GM18861 (cell line): ENCODE measurements at regions not wholly inside any gene's neighbourhood (a gene's known extent, or its start where the extent isn't known, plus 50 kb on each side); places are given as distances from the start of the nearest gene placed in this dataset.
"Not testable (repeated sequence)": the region's sequence is repeated elsewhere in the genome, so short reads cannot be mapped to it uniquely, and the experiment has no call there.

Experiments used
- ATAC-seq: cut with Tn5 transposase; IDR thresholded peaks from one replicate; pipeline ENCODE4 v1.9.1; 2021; ENCODE audit not compliant: unreplicated experiment

DNA sequence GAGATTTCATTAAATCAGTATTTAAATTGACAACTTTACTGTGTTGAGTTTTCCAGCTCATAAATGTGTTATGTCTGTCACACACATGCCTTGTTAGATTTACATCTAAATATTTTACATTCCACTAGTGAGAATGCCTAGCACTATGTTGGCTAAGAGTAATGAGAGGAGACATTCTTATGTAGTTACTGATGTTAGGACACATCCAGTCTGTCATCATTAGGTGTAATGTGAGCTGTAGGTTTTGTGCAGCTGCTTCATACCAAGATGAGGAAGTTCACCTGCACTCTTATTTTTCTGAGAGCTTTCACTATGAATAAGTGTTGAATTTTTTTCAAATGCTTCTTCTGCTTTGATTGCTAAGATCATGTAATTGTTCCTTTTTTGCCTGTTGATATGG lies 218.0 kb upstream of the IGFBP3 start:
- no peak for ATAC-seq

DNA sequence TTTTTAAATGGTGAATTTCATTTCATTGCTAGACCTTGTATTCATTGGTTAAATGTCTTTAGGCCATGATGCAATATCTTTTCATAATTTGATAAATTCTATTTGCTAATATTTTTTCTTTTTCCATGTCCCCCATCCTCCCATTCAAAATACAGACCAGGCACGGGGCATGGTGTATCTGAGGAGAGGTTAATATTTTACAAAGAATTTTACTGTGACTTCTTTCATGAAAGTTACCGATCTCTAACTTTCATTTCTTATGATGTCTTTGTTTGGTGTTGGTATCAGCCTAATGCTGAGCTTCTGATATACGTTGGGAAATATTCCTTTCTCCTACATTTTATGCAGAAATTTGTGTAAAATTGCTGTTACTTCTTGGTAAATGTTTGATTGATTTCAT lies 216.7 kb upstream of the IGFBP3 start:
- no peak for ATAC-seq

DNA sequence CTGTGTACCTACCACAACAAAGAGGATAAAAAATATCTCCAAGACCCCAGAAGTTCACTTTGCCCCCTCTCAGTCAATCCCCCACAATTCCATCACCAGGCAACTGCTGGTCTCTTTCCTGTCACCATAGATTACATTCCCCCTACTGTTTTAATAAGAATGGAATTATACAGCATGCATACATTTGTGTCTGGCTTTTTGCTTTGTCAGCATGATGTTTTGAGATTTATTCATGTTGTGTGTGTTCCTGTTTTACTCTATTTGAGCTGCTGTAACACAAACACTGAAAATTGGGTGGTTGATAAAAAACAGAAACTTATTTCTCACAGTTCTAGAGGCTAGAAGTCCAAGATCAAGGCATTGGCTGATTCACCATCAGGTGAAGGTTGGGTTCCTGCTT lies 214.5 kb upstream of the IGFBP3 start:
- ATAC-seq: no peak

DNA sequence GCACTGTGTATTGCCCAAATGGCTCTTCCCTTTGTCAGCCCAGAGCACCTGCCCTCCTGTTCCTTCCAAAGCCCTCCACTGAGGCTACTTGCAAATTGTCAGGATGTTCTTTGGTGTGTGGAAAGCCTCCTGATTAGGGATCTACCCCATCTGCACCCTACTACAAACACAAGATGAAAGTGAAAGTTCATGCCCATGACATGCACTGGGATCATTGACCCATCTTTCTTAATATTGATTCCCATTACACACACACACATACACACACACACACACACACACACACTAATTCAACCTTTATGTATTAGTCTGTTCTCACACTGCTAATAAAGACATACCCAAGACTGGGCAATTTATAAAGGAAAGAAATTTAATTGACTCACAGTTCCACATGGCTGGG lies 213.7 kb upstream of the IGFBP3 start:
- ATAC-seq: no peak

DNA sequence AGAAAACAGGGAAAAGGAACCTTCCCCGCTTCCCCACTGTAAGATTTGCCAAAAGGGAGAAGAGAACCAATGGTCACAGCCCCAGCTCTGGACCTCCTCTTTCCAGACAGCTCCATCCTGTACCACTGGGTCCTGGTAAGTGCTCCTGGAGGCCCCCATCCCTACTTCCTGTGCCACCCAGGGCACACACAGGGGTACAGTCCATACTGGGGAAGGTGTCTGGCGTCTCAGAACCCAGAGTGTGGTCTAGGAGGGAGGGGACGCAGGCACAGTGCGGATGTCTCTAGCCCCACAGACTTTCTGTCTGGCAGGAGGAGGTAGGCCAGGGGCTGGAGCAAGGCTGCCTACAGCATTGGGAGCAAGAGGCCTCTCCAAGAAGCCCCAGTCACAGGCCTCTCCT lies 213.3 kb upstream of the IGFBP3 start:
- ATAC-seq: no peak

DNA sequence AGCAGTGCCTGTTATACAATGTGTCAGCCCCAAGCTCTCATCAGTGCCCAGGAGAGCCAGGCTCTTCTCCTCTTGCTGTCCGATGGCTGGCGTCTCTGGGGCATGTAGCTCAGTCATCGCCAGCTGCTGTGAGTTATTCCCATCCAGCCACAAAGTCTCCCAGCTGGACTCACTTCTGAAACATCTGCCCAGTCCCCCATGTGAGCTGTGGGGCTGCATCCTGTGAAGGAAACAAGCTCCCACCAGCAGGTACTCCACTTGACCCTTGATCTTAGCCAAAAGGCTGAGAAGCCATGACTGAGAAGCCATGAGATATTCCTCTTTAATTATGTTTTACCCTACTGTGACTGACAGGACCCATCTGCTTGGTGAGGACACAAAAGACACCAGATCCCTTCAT lies 212.7 kb upstream of the IGFBP3 start:
- ATAC-seq: no peak

DNA sequence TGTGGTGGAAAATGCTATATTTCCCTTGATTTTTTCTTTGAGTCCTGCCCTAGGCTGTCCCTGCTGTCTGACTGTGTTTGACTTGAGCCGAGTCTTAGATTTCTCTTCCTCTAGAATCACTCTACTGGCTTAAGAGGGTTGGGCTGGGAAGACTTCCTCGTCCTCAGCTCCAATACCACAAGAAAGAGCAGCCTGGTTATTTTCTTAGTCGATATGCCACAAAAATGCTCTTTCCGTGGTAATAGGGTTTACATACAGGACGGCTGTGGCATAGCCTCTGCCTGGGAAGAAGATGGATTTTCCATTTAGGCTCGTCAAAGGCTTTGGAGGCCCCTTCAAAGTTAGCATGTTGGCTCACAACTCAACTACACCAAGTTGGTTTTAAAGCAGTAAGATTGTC lies 212.0 kb upstream of the IGFBP3 start:
- no peak for ATAC-seq

DNA sequence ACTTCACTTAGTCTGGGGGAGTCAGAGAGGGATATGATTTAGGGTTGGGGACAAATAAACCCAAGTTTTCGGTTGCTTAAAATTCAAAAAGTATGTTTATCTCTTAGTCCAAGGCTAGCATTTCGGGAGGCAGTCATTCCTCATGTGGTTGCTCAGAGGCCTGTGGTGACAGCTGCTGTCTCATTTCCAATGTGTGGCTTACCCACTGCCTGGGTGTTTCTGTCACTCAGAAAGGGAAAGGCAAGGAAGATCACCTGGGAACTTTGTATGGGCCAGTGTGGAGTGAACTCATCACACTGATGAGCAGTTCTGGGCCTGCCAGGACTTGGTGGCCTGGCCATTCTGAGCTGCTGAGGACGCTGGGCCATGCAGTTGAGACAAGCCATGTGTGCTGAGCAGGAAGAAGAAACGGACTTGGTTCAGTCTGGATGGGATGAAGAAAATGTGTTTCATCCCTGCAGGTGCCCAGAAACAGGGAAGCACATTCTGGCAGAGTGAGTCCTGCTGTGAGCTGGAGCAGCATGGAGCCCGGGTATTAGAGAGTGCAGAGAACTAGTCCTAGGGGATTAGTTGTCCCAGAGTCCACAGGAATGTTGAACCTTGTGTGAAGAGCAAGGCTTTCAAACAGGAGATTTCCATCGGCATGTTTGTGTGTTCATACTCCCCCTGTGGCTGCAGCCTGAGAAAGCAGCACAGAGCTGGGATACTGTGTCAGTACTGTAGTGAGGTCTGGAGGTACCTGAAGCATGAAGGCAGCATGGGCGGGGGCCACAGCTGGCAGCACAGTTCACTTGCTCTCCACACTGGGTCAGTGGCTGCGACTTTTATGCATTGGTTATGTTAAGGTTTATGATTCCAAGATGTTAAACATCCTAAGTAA lies 211.1 kb upstream of the IGFBP3 start:
- ATAC-seq: no peak

DNA sequence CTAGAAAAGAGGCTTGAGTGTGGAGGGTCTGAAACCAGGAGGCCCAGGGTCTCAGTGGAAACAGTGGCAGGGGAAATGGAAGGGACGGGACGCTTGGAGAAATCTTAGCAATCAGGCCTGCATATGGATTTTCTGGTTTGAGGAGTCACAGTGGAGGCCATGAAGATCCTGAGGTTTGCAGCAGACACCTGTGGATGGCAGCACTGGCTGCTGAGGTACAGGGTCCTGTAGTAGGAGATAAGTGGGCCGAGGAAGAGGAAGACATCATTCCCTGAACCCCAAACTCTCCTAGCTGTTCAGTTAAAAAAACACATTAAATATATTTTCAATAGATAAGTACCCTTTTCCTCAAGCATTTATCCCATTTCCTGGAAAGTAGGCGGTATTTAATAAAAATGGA lies 208.8 kb upstream of the IGFBP3 start:
- ATAC-seq: no peak

DNA sequence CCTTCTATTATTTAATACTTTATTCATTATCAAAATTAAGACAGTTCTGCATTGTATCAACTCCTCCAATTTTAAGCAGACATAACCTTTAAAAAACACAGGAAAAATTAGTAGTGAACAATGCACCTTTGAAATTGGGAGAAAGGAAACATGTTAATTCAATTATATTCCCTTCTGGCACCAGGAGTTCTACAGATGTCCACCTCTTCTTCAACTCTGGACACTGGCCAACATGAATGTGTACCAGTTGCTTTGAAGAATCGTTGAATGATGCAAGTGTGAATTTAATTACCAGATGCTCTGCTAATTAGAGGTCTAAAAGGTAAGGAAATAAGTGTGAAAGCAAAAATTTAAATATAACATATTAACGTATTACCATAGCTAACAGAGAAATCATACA lies 206.7 kb upstream of the IGFBP3 start:
- ATAC-seq: no peak

DNA sequence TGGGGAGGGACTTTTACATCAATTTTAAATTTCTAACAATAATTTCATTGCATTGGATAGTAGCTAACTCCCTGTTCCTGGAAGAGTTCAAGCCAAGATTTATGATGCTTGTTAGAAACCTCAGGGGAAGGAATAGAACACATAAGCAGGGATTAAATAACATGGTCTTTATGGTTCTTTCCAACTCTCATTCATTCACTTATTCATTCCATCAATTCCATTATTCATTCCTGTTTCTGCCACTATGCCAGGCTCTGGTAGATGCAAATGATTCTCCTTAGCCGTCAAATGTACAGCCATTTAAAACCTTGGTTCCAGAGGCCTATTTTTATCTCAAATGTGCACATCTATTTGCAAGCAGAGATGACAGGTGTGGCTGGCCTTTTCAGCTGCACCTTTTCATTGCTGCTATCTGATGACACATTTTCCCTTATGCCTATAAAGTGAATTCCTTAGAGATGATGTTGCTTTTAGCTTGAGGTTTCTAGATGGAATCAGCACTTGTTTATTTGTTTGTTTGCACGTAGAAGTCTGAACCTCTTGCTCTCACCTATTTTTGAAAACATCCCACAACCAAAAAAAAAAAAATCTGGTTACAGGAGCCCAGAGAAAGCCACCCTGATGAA lies 205.7 kb upstream of the IGFBP3 start:
- ATAC-seq: no peak

DNA sequence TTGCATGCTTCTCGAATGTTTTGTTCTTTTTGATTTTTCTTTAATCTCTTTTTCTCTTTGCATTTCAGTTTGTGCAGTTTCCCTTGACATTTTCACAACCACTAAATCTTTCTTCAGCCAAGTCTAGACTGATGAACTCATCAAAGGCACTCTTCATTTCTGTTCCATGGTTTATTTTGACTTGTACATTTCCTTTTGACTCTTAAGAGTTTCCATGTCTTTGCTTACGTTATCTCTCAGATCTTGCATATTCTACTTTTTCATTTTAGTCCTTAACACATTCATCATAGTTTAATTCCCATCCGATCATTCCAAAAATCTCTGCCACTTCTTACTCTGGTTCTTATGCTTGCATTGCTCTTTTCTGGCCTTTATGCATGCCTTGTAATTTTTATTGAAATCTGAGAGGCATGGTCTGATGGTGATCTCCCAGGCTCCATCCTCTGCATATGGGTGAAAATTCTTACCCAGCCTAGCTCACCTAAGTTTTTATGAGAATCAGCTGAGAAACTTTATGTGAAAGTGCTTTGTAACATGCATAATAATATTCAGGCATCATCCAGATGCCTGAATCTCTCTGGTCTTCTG lies 202.8 kb upstream of the IGFBP3 start:
- ATAC-seq: no peak

DNA sequence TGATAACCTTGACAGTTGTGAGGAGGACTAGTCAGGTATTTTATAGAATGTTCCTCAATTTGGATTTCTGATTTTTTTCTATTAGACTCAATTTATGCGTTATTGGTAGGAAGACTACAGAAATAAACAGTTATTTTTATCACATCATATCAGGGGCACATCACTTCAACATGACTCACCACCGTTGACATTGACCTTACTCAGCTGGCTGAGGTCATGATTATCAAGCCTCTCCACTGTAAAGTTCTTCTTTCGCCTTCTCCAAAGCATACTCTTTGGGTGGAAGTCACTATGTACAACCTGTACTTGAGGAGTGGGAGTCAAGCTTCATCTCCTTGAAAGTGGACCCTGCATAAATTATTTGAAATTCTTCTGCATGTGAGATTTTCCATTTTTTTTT lies 194.3 kb upstream of the IGFBP3 start:
- ATAC-seq: no peak

DNA sequence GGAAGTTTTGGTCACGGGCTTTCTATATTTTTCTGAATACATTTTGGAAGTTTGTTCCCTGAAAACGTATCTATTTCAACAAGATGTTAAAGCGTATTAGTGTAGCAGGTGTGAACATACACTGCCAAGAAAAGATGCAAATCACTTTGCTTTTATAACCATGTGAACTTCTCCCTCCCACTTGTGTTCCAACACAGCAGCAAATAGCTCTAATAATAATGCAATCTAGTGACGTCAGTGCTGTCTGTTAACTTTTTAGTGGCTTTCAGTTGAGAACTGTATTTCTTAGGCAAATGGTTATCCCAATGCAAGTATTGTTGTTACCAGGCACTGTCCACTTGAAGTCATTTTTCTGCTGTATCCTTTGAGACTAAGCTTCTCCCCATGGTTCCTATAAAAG lies 188.4 kb upstream of the IGFBP3 start:
- ATAC-seq: no peak

DNA sequence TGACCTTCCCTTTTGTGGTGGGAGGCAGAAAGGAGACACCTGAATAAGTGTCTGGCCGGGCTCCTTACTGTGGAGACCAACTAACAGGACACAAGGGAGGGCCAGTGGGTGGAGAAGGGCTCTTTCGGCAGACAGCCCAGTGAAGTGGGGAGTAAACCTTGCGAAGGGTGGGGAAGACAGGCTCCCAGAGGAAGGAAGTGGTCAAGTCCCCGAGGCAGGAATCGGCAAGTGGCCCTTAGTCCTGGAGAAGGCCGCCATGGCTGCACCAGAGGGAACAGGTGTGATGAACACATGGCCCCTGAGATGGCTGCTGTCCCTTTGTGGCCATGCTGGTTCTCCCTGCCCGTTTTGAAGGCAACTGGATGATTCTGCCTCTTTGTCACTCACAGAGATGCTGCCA lies 187.2 kb upstream of the IGFBP3 start:
- ATAC-seq: no peak

DNA sequence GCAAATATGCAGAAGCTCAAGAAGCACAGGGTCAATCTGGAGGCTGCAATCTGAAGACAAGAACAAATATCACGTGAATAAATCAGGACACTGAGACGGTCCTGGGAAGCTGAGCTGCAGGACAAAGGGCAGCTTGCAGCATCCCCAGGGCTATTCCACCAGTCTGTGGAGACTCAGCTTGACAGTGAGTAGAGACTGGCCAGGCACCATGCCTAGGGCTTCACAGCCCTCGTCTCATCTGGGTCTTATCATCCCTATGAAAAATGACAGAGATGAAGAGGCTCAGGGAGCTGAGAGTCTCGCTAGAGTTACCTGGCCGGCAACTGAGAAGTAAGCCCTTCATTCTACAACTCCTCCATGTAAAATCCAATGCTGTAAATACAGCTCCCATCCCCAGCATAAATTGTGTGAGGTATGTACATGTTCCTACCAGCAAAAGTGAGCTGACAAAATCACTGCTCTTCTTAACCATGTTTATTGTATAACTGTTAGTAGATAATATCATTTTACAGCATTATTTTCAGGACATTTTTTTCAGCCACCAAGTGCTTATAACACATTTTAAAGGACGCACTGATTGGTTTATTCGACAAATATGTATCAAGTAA lies 186.6 kb upstream of the IGFBP3 start:
- ATAC-seq: no peak

DNA sequence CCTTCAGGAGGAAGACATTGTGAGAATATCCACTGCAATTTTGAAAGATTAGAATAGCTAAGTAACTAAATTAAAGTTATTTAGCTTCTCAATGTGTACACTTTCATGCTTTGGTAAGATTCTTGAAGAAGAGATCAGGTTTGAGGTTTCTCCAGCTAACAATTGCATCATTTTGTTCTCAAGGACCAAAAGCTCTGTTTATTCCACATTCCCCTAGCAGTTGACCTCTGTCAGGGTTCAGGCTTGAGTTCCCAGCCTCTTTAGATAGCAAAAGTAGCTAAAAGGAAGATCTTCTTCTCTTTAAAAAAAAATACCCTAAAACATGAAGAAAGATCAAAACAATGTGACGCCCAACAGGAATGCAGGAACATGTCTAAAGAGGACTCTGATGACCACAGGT lies 179.4 kb upstream of the IGFBP3 start:
- no peak for ATAC-seq

DNA sequence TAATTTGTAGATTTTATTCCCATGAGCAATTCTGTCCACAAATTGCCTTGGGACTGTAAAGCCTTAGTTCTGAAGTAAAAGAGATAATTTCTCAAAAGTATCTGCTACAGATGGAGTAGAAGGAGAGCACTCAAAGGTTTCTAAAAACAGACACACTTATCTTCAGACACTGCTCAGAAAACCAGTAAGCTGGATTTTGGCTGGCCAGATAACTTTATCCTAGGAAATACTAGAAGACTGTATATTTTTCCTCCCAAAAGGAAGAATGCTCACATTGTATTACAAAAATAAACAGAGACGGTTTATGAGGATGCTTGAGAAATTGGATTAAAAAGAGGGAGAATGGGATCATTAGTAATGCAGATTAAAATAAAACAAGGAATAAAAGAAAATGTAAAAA lies 178.0 kb upstream of the IGFBP3 start:
- no peak for ATAC-seq

DNA sequence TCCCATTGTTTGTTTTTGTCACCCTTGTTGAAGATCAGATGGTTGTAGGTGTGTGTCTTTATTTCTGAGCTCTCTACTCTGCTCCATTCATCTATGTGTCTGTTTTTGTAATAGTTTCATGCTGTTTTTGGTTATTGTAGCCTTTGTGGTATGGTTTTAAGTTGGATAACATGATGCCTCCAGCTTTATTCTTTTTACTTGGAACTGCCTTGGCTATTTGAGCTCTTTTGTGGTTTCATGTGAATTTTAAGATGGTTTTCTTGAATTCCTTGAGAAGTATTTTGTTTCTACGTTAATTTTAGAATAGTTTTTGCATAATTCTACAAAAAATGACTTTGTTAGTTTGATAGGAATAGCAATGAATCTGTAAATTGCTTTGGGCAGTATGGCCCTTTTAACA lies 170.0 kb upstream of the IGFBP3 start:
- ATAC-seq: no peak

DNA sequence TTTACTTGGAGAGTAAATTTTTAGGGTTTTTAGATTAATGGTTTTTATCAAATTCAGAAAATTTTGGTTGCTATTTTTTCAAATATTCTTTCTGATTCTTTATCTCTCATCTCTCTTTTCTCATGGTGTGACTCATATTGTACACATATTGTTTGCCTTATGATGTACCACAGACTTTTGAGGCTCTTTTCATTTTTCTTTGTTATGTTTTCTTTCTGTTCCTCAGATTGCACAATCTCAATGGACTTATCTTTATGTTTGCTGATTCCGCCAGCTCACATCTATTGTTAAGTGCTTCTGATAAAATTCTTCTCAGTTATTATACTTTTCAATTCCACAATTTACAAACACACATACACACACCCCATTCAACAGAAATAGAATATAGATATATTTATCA lies 168.2 kb upstream of the IGFBP3 start:
- ATAC-seq: no peak

DNA sequence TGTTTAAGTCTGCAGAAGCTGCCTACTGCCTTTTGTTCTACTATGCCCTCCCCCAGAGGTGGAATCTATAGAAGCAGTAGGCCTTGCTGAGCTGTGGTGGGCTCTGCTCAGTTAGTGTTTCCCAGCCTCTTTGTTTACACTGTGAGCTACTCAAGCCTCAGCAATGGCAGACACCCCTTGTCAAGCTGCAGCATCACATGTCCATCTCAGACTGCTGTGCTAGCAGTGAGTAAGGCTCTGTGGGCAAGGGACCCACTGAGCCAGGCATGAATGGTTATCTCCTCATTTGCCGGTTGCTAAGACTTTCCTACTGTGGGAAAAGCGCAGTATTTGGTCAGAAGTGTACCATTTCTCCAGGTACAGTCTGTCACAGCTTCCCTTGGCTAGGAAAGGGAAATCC lies 167.4 kb upstream of the IGFBP3 start:
- ATAC-seq: not testable (repeated sequence)

DNA sequence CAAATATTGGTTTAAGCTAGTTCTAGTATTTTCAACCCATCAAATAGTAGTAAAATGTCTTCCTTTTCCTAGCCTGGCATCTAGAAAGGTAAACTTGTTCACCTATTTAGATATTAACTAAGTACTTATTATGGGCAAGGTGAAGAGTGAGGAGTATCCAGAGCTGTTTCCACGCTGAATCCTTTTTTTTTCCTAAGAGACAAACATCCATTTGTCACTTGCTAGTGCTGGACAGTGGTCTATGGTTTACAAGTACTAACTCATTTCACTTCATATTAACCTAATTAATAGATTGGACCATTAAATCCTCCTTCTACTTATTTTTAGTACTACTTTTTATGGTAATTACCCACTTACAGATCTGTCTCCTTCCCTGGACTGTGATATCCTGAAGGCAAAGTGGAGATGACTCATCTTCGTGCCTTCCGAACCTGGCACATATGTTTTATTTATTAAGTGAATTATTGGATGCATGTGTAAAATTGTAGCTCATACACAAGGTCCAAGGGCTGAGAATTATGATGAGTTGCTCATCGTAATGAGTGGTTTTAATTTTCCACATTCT lies 159.6 kb upstream of the IGFBP3 start:
- no peak for ATAC-seq
